Kidney (tissue), 13 donors: ENCODE measurements at regions not wholly inside any gene's neighbourhood (a gene's known extent, or its start where the extent isn't known, plus 50 kb on each side); places are given as distances from the start of the nearest gene placed in this dataset.

ENCODE experiments used
- DNase-seq, 5 donors: peaks; one replicate each; pipeline ENCODE4 v3.0.0-alpha.2; 2013 to 2020
- FAIRE-seq: peaks from 2 replicates; lab custom pipeline; 2012; peaks lifted over from hg19 to GRCh38; lab: Jason Lieb, UNC
- H3K27ac ChIP-seq, 2 donors: one replicate each; pipeline ENCODE4 v1.7.0; 2013; ENCODE audit warnings: low read depth in 2 of 2, low read length in 2 of 2, inconsistent platforms in 1 of 2
- H3K27me3 ChIP-seq: one replicate; pipeline ENCODE4 v1.7.1; 2013; ENCODE audit warnings: low read length, inconsistent platforms; ENCODE audit not compliant: control insufficient read depth, insufficient read depth
- H3K36me3 ChIP-seq, 3 donors: one replicate each; pipeline versions ENCODE4 v1.7.0 to v1.7.1; 2013; ENCODE audit warnings: low read length in 3 of 3, control low read depth in 1 of 3, inconsistent platforms in 1 of 3; ENCODE audit not compliant: insufficient read depth in 3 of 3, control insufficient read depth in 2 of 3
- H3K4me1 ChIP-seq, 3 donors: one replicate each; pipeline versions ENCODE4 v1.7.0 to v1.7.1; 2013; ENCODE audit warnings: low read length in 3 of 3, inconsistent platforms in 1 of 3, low read depth in 1 of 3; ENCODE audit not compliant: control insufficient read depth in 2 of 3, insufficient read depth in 2 of 3
- H3K4me3 ChIP-seq, 3 donors: one replicate each; pipeline versions ENCODE4 v1.7.0 to v1.8.1; 2013; ENCODE audit warnings: low read length in 3 of 3, control low read depth in 1 of 3, inconsistent platforms in 1 of 3
- H3K9ac ChIP-seq, 3 donors: one replicate each; pipeline versions ENCODE4 v1.7.0 to v1.7.1; 2013; ENCODE audit warnings: low read length in 3 of 3, control low read depth in 1 of 3, inconsistent platforms in 1 of 3
- H3K9me3 ChIP-seq, 3 donors: one replicate each; pipeline versions ENCODE4 v1.7.0 to v1.7.1; 2013; ENCODE audit warnings: low read length in 3 of 3, control low read depth in 1 of 3, inconsistent platforms in 1 of 3; ENCODE audit not compliant: control insufficient read depth in 2 of 3, insufficient read depth in 1 of 3
- intact Hi-C: fragments of 100-400 bp; cut with DNase I; formaldehyde crosslinking; loops from one replicate; pipeline ENCODE4 v1.11.1; 2022
- TF ChIP-seq, protein P1 (sequence below): IDR thresholded peaks from 3 replicates; pipeline ENCODE4 v1.5.1; 2012; ENCODE audit warnings: mild to moderate bottlenecking, moderate library complexity, borderline replicate concordance; ENCODE audit not compliant: insufficient read depth; ENCODE audit errors: extremely low read depth
- donor health status: control.
- donor health status: control.
- donor health status: control.
- donor health status: control.
- donor health status: control.
- donor health status: DM: yes; HTN: yes; CAD: no.
- donor health status: Normal renal cell carcinoma (clear cell type).

DNA sequence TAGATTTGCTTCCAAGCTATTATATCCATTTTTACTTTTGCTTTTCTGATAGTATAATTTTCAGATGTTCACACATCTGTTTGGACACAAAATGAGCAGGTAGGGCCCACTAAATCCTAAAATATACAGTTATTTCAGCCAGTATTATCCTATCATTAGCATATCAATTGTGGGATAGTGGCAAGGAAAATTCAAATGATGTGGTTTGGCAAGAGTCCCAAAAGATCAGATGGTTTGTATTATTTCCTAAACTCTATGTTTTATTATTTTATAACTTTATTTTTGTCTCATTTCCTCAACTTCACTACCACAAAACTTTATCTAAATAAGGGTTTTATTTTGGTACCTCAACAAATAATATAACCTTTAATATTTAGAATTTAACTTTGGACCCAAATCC lies 1659.6 kb downstream of the NCAM2 start:
- TF ChIP-seq, protein P1, sequence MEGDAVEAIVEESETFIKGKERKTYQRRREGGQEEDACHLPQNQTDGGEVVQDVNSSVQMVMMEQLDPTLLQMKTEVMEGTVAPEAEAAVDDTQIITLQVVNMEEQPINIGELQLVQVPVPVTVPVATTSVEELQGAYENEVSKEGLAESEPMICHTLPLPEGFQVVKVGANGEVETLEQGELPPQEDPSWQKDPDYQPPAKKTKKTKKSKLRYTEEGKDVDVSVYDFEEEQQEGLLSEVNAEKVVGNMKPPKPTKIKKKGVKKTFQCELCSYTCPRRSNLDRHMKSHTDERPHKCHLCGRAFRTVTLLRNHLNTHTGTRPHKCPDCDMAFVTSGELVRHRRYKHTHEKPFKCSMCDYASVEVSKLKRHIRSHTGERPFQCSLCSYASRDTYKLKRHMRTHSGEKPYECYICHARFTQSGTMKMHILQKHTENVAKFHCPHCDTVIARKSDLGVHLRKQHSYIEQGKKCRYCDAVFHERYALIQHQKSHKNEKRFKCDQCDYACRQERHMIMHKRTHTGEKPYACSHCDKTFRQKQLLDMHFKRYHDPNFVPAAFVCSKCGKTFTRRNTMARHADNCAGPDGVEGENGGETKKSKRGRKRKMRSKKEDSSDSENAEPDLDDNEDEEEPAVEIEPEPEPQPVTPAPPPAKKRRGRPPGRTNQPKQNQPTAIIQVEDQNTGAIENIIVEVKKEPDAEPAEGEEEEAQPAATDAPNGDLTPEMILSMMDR, result no peak
- Histone ChIP-seq H3K36me3 (no peaks in the 10 kb centered on the region), H3K27me3 (no peaks in the 10 kb centered on the region), H3K4me3 (no peak overlapping the region), H3K9me3 (no peaks in the 10 kb centered on the region), H3K9ac (no peak overlapping the region), H3K27ac (no peak overlapping the region), H3K4me1 (no peaks in the 10 kb centered on the region)
- FAIRE-seq, result no peak
- no peak for DNase-seq
- intact Hi-C loops, result no loop called here

DNA sequence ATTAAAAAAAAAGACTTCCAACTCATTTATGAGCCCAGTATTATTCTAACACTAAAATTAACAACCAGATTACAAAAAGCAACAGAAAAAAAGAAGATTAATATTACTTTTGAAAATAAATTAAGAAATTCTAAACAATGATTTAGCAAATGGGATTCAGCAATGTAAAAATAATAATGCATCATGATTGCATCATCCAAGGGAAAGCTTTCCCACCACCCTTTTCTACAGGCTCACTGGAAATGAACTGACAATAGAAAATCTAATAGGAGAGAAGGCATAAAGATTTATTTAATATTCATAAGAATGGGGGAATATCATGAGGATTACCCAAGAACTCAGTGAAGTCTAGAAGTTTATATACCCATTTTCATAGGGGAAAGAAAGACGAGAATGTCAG lies 1671.9 kb downstream of the NCAM2 start:
- no peaks in the 10 kb centered on the region for H3K27me3 ChIP-seq
- no peak overlapping the region for H3K27ac ChIP-seq
- DNase-seq (no peak), FAIRE-seq (no peak)
- TF ChIP-seq, protein P1, result no peak
- H3K4me1 ChIP-seq, result no peaks in the 10 kb centered on the region
- H3K4me3 ChIP-seq, result no peak overlapping the region
- intact Hi-C loops, result no loop called here
- no peaks in the 10 kb centered on the region for H3K9me3 ChIP-seq
- no peak overlapping the region for H3K9ac ChIP-seq
- no peaks in the 10 kb centered on the region for H3K36me3 ChIP-seq

DNA sequence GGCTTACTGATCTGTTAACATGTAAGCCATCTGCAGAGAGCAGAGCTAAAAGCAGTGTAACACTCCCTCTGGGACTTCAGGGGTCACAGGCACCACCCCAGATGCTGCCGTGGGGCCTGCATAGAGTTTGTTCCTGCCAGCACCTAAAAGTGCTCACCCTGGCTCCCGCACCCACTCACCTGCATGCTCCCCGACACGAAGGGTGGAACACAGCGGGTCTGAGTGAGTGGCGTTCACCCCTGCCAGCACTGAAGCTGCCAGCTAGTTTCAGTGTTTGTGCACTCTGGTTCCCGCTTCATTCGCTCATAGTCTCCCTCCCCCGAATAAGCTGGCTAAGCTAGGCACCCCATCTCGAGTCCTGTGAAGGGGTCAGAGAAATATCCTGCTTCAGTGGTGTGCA lies 1681.0 kb downstream of the NCAM2 start:
- H3K27ac ChIP-seq, result no peak overlapping the region
- FAIRE-seq, result no peak
- intact Hi-C loops, result no loop called here
- no peaks in the 10 kb centered on the region for H3K36me3 ChIP-seq
- no peaks in the 10 kb centered on the region for H3K9me3 ChIP-seq
- H3K9ac ChIP-seq, result no peak overlapping the region
- TF ChIP-seq, protein P1, result no peak
- peak in 1 of 5 donors; percentile 58 for DNase-seq
- no peaks in the 10 kb centered on the region for H3K4me1 ChIP-seq
- no peak overlapping the region for H3K4me3 ChIP-seq
- no peaks in the 10 kb centered on the region for H3K27me3 ChIP-seq

DNA sequence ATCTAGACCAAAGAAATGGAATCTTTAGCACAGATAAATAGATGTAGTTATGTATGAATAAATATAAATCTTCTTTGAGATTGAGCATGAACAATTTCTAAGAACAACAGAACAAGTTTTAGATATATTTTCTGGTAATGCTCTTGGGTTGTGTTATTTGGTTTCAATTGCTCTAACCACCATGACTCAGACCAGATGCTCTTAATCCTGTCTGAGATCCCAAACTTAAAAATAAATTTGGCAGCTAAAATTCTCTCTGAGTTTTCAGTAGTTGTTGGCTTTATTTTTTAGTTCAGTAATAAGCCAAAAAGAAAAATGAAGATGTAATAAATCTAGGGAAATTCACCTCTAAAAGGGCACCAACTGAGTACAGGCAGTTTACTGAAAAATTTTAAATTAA lies 1693.4 kb downstream of the NCAM2 start:
- Histone ChIP-seq H3K4me1 (no peaks in the 10 kb centered on the region), H3K4me3 (no peak overlapping the region), H3K9ac (no peak overlapping the region), H3K36me3 (no peaks in the 10 kb centered on the region), H3K9me3 (peaks cover 0 to 14% (median 0%) of the 10 kb centered on the region in 3 donors), H3K27me3 (no peaks in the 10 kb centered on the region), H3K27ac (no peak overlapping the region)
- TF ChIP-seq, protein P1, result no peak
- FAIRE-seq (no peak), DNase-seq (no peak)
- intact Hi-C loops, result no loop called here
